A549 (cell line): ENCODE measurements at regions not wholly inside any gene's neighbourhood (a gene's known extent, or its start where the extent isn't known, plus 50 kb on each side); places are given as distances from the start of the nearest gene placed in this dataset.

Source experiments
- BCL3 ChIP-seq: fragments of >200 bp; sonication (Bioruptor Twin); formaldehyde crosslinking; IDR thresholded peaks from 3 replicates; pipeline ENCODE4 v1.6.1; 2016
- CBX2 ChIP-seq: fragments of 200-600 bp; sonication (generic); IDR thresholded peaks from 2 replicates; pipeline ENCODE4 v1.6.1; 2016; ENCODE audit warnings: low read depth, mild to moderate bottlenecking, borderline replicate concordance
- CTCF ChIP-seq: fragments of >200 bp; sonication (Bioruptor Twin); formaldehyde crosslinking; IDR thresholded peaks from 3 replicates; pipeline ENCODE4 v1.5.1; 2016
- ESRRA ChIP-seq: fragments of 150-350 bp; IDR thresholded peaks from 2 replicates; pipeline ENCODE4 v1.6.1; 2014; ENCODE audit warnings: mild to moderate bottlenecking, low read length, borderline replicate concordance
- MAX ChIP-seq: IDR thresholded peaks from 2 replicates; pipeline ENCODE4 v1.6.1; 2012
- POLR2A ChIP-seq: IDR thresholded peaks from 2 replicates; pipeline ENCODE4 v1.6.1; 2012; ENCODE audit warnings: mild to moderate bottlenecking, low read length
- ZFP36 ChIP-seq: fragments of 450-650 bp; IDR thresholded peaks from 2 replicates; pipeline ENCODE4 v1.6.1; 2014; ENCODE audit warnings: borderline replicate concordance; ENCODE audit not compliant: partially characterized antibody

GRCh38 chr10:124249812-124250432 is 156.5 kb upstream of the CHST15 start:
- 0 out of 3 replicates have a peak, but pooled peaks have one; percentile 8 for TF ChIP-seq CTCF
- no peak for TF ChIP-seq BCL3
- TF ChIP-seq CBX2 = no peak
- no peak for TF ChIP-seq ZFP36
- no peak for TF ChIP-seq POLR2A
- no peak for TF ChIP-seq MAX
- no peak for TF ChIP-seq ESRRA
